A549 (cell line): ENCODE measurements at regions not wholly inside any gene's neighbourhood (a gene's known extent, or its start where the extent isn't known, plus 50 kb on each side); places are given as distances from the start of the nearest gene placed in this dataset.
A peak's percentile ranks its signal among the peaks of the same experiment; 100 is the strongest.

Experiments
- ATAC-seq, 2 experiments: fragments of 200-7000 bp in 1 of 2; fragments of >200 bp in 1 of 2; cut with Nextera tagmentation in 1 of 2; cut with Tn5 transposase in 1 of 2; 3 replicates each; pipeline versions ENCODE4 v1.8.0 to v1.9.1; 2018 to 2020; ENCODE audit warnings: mild to moderate bottlenecking in 1 of 2, moderate library complexity in 1 of 2
- CTCF ChIA-PET: fragments of 300-600 bp; sonication (Branson Sonifier 250); formaldehyde crosslinking; extraction: SDS; loops from one replicate; lab custom pipeline; 2021; ENCODE audit warnings: antibody characterized with exemption, inconsistent platforms; lab: Yijun Ruan, JAX
- POLR2A ChIA-PET: fragments of 350-600 bp; formaldehyde crosslinking; extraction: SDS; loops from one replicate; lab custom pipeline; 2021; ENCODE audit warnings: antibody characterized with exemption, inconsistent platforms; lab: Yijun Ruan, JAX
- DNase-seq, 2 experiments: peaks; one replicate each; pipeline versions ENCODE4 v3.0.0 to v3.0.0-alpha.2; 2011 to 2016; ENCODE audit warnings: low read depth in 1 of 2, low spot score in 1 of 2
- FAIRE-seq: peaks from 2 replicates; lab custom pipeline; 2011; peaks lifted over from hg19 to GRCh38; lab: Jason Lieb, UNC
- H3K27ac ChIP-seq, 2 experiments: fragments of >200 bp; sonication (Bioruptor Twin); formaldehyde crosslinking; 3 replicates each; pipeline ENCODE4 v1.5.1; 2016 to 2017
- H3K4me1 ChIP-seq: fragments of >200 bp; sonication (Bioruptor Twin); formaldehyde crosslinking; 3 replicates; pipeline ENCODE4 v1.6.1; 2016
- H3K4me2 ChIP-seq: fragments of >200 bp; sonication (Bioruptor Twin); formaldehyde crosslinking; 3 replicates; pipeline ENCODE4 v1.6.1; 2016
- H3K4me3 ChIP-seq: fragments of >200 bp; sonication (Bioruptor Twin); formaldehyde crosslinking; 3 replicates; pipeline ENCODE4 v1.5.1; 2016
- H3K9me3 ChIP-seq: fragments of >200 bp; sonication (Bioruptor Twin); formaldehyde crosslinking; 3 replicates; pipeline ENCODE4 v1.6.1; 2016
- BHLHE40 ChIP-seq: IDR thresholded peaks from 2 replicates; pipeline ENCODE4 v1.6.1; 2012; ENCODE audit warnings: low read depth, low read length, inconsistent platforms
- CEBPB ChIP-seq, 2 experiments: fragments of >200 bp in 1 of 2; sonication (Bioruptor Twin) in 1 of 2; formaldehyde crosslinking in 1 of 2; IDR thresholded peaks; 2 replicates each; pipeline ENCODE4 v1.6.1; 2012 to 2016
- EP300 ChIP-seq, 2 experiments: fragments of >200 bp; sonication (Bioruptor Twin); formaldehyde crosslinking; IDR thresholded peaks; 2 replicates in 1 of 2; 3 replicates in 1 of 2; pipeline ENCODE4 v1.6.1; 2016 to 2017
- FOSB ChIP-seq: fragments of 250-450 bp; sonication (Bioruptor Pico); IDR thresholded peaks from 2 replicates; pipeline ENCODE4 v1.5.0; 2020; ENCODE audit warnings: mild to moderate bottlenecking, moderate library complexity
- FOSL2 ChIP-seq, 2 experiments: fragments of 450-650 bp in 1 of 2; fragments of >200 bp in 1 of 2; sonication (Bioruptor Twin) in 1 of 2; formaldehyde crosslinking; IDR thresholded peaks; 2 replicates each; pipeline versions ENCODE4 v1.5.0 to v1.6.1; 2016 to 2020; ENCODE audit warnings: mild to moderate bottlenecking in 1 of 2, moderate library complexity in 1 of 2
- GATA3 ChIP-seq: IDR thresholded peaks from 2 replicates; pipeline ENCODE4 v1.6.1; 2012; ENCODE audit warnings: borderline replicate concordance
- HDAC2 ChIP-seq: fragments of 200-600 bp; sonication (generic); IDR thresholded peaks from 2 replicates; pipeline ENCODE4 v1.6.1; 2016
- HEYL ChIP-seq: fragments of 250-450 bp; sonication (Bioruptor Pico); IDR thresholded peaks from 2 replicates; pipeline ENCODE4 v1.8.0; 2021; ENCODE audit warnings: mild to moderate bottlenecking, moderate library complexity
- HOXA7 ChIP-seq: fragments of 250-450 bp; sonication (Bioruptor Pico); IDR thresholded peaks from 2 replicates; pipeline ENCODE4 v1.5.0; 2020; ENCODE audit warnings: mild to moderate bottlenecking, moderate library complexity
- HOXB5 ChIP-seq: fragments of 250-450 bp; sonication (Bioruptor Pico); IDR thresholded peaks from 2 replicates; pipeline ENCODE4 v1.5.0; 2020; ENCODE audit warnings: mild to moderate bottlenecking, moderate library complexity
- JUN ChIP-seq, 2 experiments: fragments of >200 bp; sonication (Bioruptor Twin); formaldehyde crosslinking; IDR thresholded peaks; 2 replicates in 1 of 2; 3 replicates in 1 of 2; pipeline ENCODE4 v1.6.1; 2016 to 2017
- JUNB ChIP-seq: fragments of >200 bp; sonication (Bioruptor Twin); formaldehyde crosslinking; IDR thresholded peaks from 2 replicates; pipeline ENCODE4 v1.6.1; 2016
- KDM1A ChIP-seq: fragments of 200-600 bp; sonication (generic); IDR thresholded peaks from 2 replicates; pipeline ENCODE4 v1.6.1; 2016; ENCODE audit warnings: low read depth, mild to moderate bottlenecking
- MAFK ChIP-seq: fragments of 450-650 bp; IDR thresholded peaks from 2 replicates; pipeline ENCODE4 v1.6.1; 2014; ENCODE audit not compliant: partially characterized antibody
- NFE2L2 ChIP-seq: fragments of 150-350 bp; conservative IDR thresholded peaks from 2 replicates; pipeline ENCODE4 v1.6.1; 2014; ENCODE audit warnings: low read length
- POLR2AphosphoS2 ChIP-seq: conservative IDR thresholded peaks from 2 replicates; pipeline ENCODE4 v1.6.1; 2012; ENCODE audit warnings: low read length, improper control_type of control experiment, inconsistent platforms
- RAD21 ChIP-seq, 2 experiments: fragments of >200 bp in 1 of 2; sonication (Bioruptor Twin) in 1 of 2; formaldehyde crosslinking in 1 of 2; IDR thresholded peaks in 1 of 2; conservative IDR thresholded peaks in 1 of 2; 2 replicates in 1 of 2; 3 replicates in 1 of 2; pipeline ENCODE4 v1.6.1; 2012 to 2018; ENCODE audit warnings: inconsistent platforms in 1 of 2
- RNF2 ChIP-seq: fragments of 200-600 bp; sonication (generic); IDR thresholded peaks from 2 replicates; pipeline ENCODE4 v1.6.1; 2016; ENCODE audit warnings: low read depth, mild to moderate bottlenecking, antibody characterized with exemption, moderate library complexity, borderline replicate concordance
- SREBF2 ChIP-seq: fragments of 450-650 bp; IDR thresholded peaks from 2 replicates; pipeline ENCODE4 v1.6.1; 2014; ENCODE audit warnings: mild to moderate bottlenecking, moderate library complexity
- WGBS: methylation state at CpG from one replicate; pipeline ENCODE4 v1.1.6; 2017; ENCODE audit errors: missing lambda C conversion rate; 5-methylcytosine and 5-hydroxymethylcytosine counted together
- TF ChIP-seq, protein P1 (sequence below): fragments of 200-600 bp; sonication (generic); IDR thresholded peaks from 2 replicates; pipeline ENCODE4 v1.6.1; 2016; ENCODE audit warnings: antibody characterized with exemption, mild to moderate bottlenecking, moderate library complexity
- TF ChIP-seq, protein P2 (sequence below): fragments of >200 bp; sonication (Bioruptor Twin); formaldehyde crosslinking; IDR thresholded peaks from 3 replicates; pipeline ENCODE4 v1.6.1; 2016
- TF ChIP-seq, protein P3 (sequence below): fragments of >200 bp; sonication (Bioruptor Twin); formaldehyde crosslinking; IDR thresholded peaks from 3 replicates; pipeline ENCODE4 v1.5.1; 2016
- TF ChIP-seq, protein P4 (sequence below): fragments of >200 bp; sonication (Bioruptor Twin); formaldehyde crosslinking; IDR thresholded peaks from 2 replicates; pipeline ENCODE4 v1.6.1; 2016

DNA sequence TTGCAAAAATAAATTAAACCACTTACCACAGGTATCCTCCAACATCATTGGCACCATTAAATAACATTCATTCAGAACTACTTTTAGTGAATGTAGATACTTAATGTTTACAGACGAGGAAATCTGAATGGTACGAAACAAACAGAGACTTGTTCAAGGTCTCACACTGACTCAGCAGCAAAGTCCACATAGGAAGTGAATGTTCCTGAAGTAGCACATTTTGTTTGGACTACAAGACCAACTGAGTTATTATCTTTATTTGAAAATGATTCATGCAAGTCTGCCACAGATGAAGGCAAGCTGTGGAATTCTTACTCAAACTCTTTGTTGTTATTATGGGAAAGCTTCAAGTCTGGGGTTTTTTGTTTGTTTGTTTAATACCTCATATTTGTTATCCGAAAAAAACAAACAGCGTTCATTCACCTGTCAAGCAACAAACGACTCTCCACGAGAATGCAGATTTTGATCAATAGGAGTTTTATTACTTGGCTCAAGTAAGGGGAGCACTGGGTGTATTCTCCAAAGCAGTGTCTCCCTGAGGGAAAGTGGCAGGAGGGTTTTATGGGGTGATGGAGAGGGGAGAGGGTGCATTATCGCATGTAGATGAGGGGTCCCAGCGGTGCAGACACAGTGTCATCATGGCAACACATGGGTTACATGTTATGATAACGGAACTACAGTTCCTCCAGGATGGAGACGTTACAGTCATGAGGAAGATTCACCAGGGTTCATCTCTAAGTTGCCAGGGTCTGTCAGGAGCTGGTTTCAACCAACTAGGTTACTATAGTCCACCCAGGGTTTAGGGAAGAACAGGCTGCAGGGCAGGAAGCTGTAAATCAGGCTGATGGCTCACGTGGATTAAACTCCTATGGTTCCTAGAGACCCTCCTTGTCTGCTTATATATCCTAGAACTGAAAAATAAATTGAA, 147.7 kb upstream of the AKR1E2 start (continued):
- TF ChIP-seq, protein P1, sequence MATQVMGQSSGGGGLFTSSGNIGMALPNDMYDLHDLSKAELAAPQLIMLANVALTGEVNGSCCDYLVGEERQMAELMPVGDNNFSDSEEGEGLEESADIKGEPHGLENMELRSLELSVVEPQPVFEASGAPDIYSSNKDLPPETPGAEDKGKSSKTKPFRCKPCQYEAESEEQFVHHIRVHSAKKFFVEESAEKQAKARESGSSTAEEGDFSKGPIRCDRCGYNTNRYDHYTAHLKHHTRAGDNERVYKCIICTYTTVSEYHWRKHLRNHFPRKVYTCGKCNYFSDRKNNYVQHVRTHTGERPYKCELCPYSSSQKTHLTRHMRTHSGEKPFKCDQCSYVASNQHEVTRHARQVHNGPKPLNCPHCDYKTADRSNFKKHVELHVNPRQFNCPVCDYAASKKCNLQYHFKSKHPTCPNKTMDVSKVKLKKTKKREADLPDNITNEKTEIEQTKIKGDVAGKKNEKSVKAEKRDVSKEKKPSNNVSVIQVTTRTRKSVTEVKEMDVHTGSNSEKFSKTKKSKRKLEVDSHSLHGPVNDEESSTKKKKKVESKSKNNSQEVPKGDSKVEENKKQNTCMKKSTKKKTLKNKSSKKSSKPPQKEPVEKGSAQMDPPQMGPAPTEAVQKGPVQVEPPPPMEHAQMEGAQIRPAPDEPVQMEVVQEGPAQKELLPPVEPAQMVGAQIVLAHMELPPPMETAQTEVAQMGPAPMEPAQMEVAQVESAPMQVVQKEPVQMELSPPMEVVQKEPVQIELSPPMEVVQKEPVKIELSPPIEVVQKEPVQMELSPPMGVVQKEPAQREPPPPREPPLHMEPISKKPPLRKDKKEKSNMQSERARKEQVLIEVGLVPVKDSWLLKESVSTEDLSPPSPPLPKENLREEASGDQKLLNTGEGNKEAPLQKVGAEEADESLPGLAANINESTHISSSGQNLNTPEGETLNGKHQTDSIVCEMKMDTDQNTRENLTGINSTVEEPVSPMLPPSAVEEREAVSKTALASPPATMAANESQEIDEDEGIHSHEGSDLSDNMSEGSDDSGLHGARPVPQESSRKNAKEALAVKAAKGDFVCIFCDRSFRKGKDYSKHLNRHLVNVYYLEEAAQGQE = peak; percentile 53; the same call in 1 of the 2 replicates
- TF ChIP-seq MAFK (peak; percentile 94), GATA3 (peak; percentile 90), KDM1A (no peak), HDAC2 (no peak), NFE2L2 (peak; percentile 62)

DNA sequence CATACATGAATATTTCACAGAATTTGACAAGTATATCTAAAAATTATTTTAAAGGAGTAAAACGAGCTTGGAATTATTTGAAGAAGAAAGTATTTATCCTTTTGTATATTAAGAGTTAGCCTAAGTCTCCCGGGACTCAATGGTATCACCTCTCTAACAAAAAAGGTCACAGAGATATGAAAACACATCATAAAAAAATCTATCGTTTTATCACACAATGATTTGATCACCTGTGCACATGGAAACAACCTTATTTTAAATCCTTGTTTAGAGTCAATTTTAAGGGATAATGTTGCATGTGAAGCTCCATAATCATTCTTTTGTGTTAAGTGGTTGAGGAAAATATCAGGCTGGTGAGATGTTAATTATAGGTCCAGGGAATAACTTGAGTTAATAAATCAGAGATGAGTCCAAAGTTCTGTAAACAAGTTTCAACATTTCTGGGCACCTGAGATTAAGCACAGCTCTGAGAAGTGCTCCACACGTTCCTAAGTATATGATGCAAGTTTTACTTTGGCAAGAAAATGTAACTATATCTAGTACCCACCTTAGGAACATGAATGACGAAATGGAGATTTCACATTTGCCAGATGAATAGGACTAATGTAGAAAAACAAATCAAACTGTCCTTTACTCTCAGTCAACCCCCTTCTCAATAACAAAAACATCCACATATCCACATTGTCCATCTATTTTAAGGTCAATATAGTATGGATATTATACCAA, 148.5 kb upstream of the AKR1E2 start:
- FAIRE-seq (peak; percentile 92), DNase-seq (peak; percentile 44 to 88), ATAC-seq (peak; percentile 83 to 84)
- H3K4me3 ChIP-seq = peak overlapping the region; percentile 28; the same call in 2 of the 3 replicates
- H3K4me2 ChIP-seq = peak overlapping the region; percentile 79
- H3K9me3 ChIP-seq = no peaks in the 10 kb centered on the region
- TF ChIP-seq, protein P2, sequence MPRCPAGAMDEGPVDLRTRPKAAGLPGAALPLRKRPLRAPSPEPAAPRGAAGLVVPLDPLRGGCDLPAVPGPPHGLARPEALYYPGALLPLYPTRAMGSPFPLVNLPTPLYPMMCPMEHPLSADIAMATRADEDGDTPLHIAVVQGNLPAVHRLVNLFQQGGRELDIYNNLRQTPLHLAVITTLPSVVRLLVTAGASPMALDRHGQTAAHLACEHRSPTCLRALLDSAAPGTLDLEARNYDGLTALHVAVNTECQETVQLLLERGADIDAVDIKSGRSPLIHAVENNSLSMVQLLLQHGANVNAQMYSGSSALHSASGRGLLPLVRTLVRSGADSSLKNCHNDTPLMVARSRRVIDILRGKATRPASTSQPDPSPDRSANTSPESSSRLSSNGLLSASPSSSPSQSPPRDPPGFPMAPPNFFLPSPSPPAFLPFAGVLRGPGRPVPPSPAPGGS = peak; percentile 90; the same call in 2 of the 3 replicates
- no peak for TF ChIP-seq HOXB5 (CRISPR knock-in tag)
- peak; percentile 68 to 81; a peak in 4 of 5 replicates for TF ChIP-seq EP300 (IDR thresholded peaks at IDR 0.05)
- TF ChIP-seq FOSL2 (IDR thresholded peaks at IDR 0.05) = peak; percentile 43; the same call in 1 of the 2 replicates
- peak; percentile 44; the same call in 1 of the 2 replicates for TF ChIP-seq FOSL2 (CRISPR knock-in tag; IDR thresholded peaks at IDR 0.05)
- peak; percentile 77 to 87; a peak in 4 of 5 replicates for TF ChIP-seq JUN (IDR thresholded peaks at IDR 0.05)
- TF ChIP-seq SREBF2 = no peak
- 0 out of 2 replicates have a peak, but pooled peaks have one; percentile 46 for TF ChIP-seq FOSB
- no peak for TF ChIP-seq RNF2
- TF ChIP-seq GATA3 = peak; percentile 34; the same call in 1 of the 2 replicates
- TF ChIP-seq MAFK = no peak
- peak; percentile 27; the same call in 1 of the 2 replicates for TF ChIP-seq HOXA7 (CRISPR knock-in tag)
- no peak for TF ChIP-seq POLR2AphosphoS2
- TF ChIP-seq JUNB = peak; percentile 63; the same call in 1 of the 2 replicates
- TF ChIP-seq, protein P3, sequence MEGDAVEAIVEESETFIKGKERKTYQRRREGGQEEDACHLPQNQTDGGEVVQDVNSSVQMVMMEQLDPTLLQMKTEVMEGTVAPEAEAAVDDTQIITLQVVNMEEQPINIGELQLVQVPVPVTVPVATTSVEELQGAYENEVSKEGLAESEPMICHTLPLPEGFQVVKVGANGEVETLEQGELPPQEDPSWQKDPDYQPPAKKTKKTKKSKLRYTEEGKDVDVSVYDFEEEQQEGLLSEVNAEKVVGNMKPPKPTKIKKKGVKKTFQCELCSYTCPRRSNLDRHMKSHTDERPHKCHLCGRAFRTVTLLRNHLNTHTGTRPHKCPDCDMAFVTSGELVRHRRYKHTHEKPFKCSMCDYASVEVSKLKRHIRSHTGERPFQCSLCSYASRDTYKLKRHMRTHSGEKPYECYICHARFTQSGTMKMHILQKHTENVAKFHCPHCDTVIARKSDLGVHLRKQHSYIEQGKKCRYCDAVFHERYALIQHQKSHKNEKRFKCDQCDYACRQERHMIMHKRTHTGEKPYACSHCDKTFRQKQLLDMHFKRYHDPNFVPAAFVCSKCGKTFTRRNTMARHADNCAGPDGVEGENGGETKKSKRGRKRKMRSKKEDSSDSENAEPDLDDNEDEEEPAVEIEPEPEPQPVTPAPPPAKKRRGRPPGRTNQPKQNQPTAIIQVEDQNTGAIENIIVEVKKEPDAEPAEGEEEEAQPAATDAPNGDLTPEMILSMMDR = no peak
- no peak for TF ChIP-seq KDM1A
- TF ChIP-seq BHLHE40 = peak; percentile 34; the same call in 1 of the 2 replicates
- TF ChIP-seq HEYL (CRISPR knock-in tag) = 0 out of 2 replicates have a peak, but pooled peaks have one; percentile 39
- peak in 1 of 2 experiments; percentile 39; a peak in 3 of 5 replicates for TF ChIP-seq RAD21 (conservative IDR thresholded peaks at IDR 0.05 in 1 of 2, IDR thresholded peaks at IDR 0.05 in 1 of 2)
- TF ChIP-seq CEBPB (IDR thresholded peaks at IDR 0.05) = peak; percentile 93 to 98
- TF ChIP-seq, protein P4, sequence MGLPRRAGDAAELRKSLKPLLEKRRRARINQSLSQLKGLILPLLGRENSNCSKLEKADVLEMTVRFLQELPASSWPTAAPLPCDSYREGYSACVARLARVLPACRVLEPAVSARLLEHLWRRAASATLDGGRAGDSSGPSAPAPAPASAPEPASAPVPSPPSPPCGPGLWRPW = peak; percentile 90
- CTCF ChIA-PET = interaction anchor here (1.4 to 2.1 kb wide), 2 partner anchors 21 to 22 kb away, joined by 3 to 7 read pairs; no protein-coding TSS in a partner anchor
- peaks cover 54% of the 10 kb centered on the region for H3K4me1 ChIP-seq
- H3K27ac ChIP-seq = peak overlapping the region; percentile 86 to 87
- 3% methylated on average over 5 of the region's 5 CpGs for WGBS
- POLR2A ChIA-PET = interaction anchor here (1.0 to 3.2 kb wide), 4 partner anchors 27 to 892 kb away, joined by 3 to 15 read pairs (median 8); partner anchors contain the start of gene KLF6
